Astrocyte of the cerebellum (primary cell): ENCODE measurements at regions not wholly inside any gene's neighbourhood (a gene's known extent, or its start where the extent isn't known, plus 50 kb on each side); places are given as distances from the start of the nearest gene placed in this dataset.
A peak's percentile ranks its signal among the peaks of the same experiment; 100 is the strongest.

Experiments used
- DNase-seq: peaks from one replicate; pipeline ENCODE4 v3.0.0-alpha.2; 2011; ENCODE audit warnings: low read depth
- H3K4me3 ChIP-seq: 2 replicates; pipeline ENCODE4 v1.5.1; 2011; ENCODE audit warnings: mild to moderate bottlenecking, low read depth, low read length, moderate library complexity
- CTCF ChIP-seq: IDR thresholded peaks from 2 replicates; pipeline ENCODE4 v1.5.1; 2012; ENCODE audit warnings: low read length, low read depth, moderate library complexity, mild to moderate bottlenecking; ENCODE audit errors: missing control alignments
- in situ Hi-C: cut with HindIII; loops from 2 replicates; pipeline ENCODE4 v1.10.0; 2017; ENCODE audit warnings: low sequenced_read_pairs

GRCh38 chr6:145497006-145497405 lies 238.3 kb downstream of the EPM2A start:
- in situ Hi-C loops = no loop called here
- no peak overlapping the region for H3K4me3 ChIP-seq
- TF ChIP-seq CTCF = no peak
- no peak for DNase-seq

- no peak for TF ChIP-seq CTCF
- DNase-seq = no peak
- H3K4me3 ChIP-seq = no peak overlapping the region
- in situ Hi-C loops = no loop called here
Measured at GRCh38 chr6:145498425-145498824, 236.9 kb downstream of the EPM2A start.

- H3K4me3 ChIP-seq = no peak overlapping the region
- no peak for TF ChIP-seq CTCF
- no peak for DNase-seq
- in situ Hi-C loops = no loop called here
Measured at GRCh38 chr6:145502416-145502815, 232.9 kb downstream of the EPM2A start.

- TF ChIP-seq CTCF = no peak
- no peak overlapping the region for H3K4me3 ChIP-seq
- DNase-seq = no peak
- in situ Hi-C loops = no loop called here
Measured at GRCh38 chr6:145506136-145506535, 229.2 kb downstream of the EPM2A start.

GRCh38 chr6:145506565-145506964 lies 228.8 kb downstream of the EPM2A start:
- no peak for TF ChIP-seq CTCF
- no peak overlapping the region for H3K4me3 ChIP-seq
- in situ Hi-C loops = no loop called here
- DNase-seq = no peak

- DNase-seq = no peak
- TF ChIP-seq CTCF = no peak
- in situ Hi-C loops = no loop called here
- H3K4me3 ChIP-seq = no peak overlapping the region
Measured at GRCh38 chr6:145507239-145507638, 228.1 kb downstream of the EPM2A start.

- DNase-seq = no peak
- no peak overlapping the region for H3K4me3 ChIP-seq
- in situ Hi-C loops = no loop called here
- TF ChIP-seq CTCF = peak; percentile 17
Measured at GRCh38 chr6:145508107-145508506, 227.2 kb downstream of the EPM2A start.
